HepG2 (cell line): ENCODE measurements at regions not wholly inside any gene's neighbourhood (a gene's known extent, or its start where the extent isn't known, plus 50 kb on each side); places are given as distances from the start of the nearest gene placed in this dataset.

ENCODE experiments used
- EP300 ChIP-seq, 3 experiments: sonication (generic) in 1 of 3; formaldehyde crosslinking in 1 of 3; IDR thresholded peaks; 2 replicates each; pipeline versions ENCODE4 v1.5.1 to v1.6.1; 2011 to 2020; ENCODE audit warnings: low read depth in 2 of 3, low read length in 2 of 3, borderline replicate concordance in 1 of 3, improper control_type of control experiment in 1 of 3, mild to moderate bottlenecking in 1 of 3, missing genetic modification reagents in 1 of 3, moderate library complexity in 1 of 3
- NCOA1 ChIP-seq: sonication (generic); formaldehyde crosslinking; IDR thresholded peaks from 2 replicates; pipeline ENCODE4 v1.9.0; 2021; ENCODE audit warnings: missing genetic modification reagents
- NFRKB ChIP-seq: fragments of 450-650 bp; IDR thresholded peaks from 2 replicates; pipeline ENCODE4 v1.6.1; 2017
- NR2C2 ChIP-seq: sonication (generic); formaldehyde crosslinking; IDR thresholded peaks from 2 replicates; pipeline ENCODE4 v1.4.0; 2020; ENCODE audit warnings: missing genetic modification reagents, mild to moderate bottlenecking, moderate library complexity, borderline replicate concordance
- POLR2A ChIP-seq, 2 experiments: IDR thresholded peaks; 2 replicates each; pipeline ENCODE4 v1.6.1; 2011; ENCODE audit warnings: low read depth in 2 of 2, low read length in 2 of 2, mild to moderate bottlenecking in 1 of 2, moderate library complexity in 1 of 2; ENCODE audit not compliant: insufficient read depth in 1 of 2
- POLR2AphosphoS5 ChIP-seq: IDR thresholded peaks from 2 replicates; pipeline ENCODE4 v1.6.1; 2012; ENCODE audit warnings: low read depth, low read length
- SETDB1 ChIP-seq: sonication (generic); formaldehyde crosslinking; IDR thresholded peaks from 2 replicates; pipeline ENCODE4 v1.5.1; 2020; ENCODE audit warnings: missing genetic modification reagents, mild to moderate bottlenecking, borderline replicate concordance
- YY1 ChIP-seq: IDR thresholded peaks from 2 replicates; pipeline ENCODE4 v1.6.1; 2011; ENCODE audit warnings: low read length, low read depth, moderate library complexity, mild to moderate bottlenecking; ENCODE audit not compliant: insufficient read depth, insufficient replicate concordance
- ZNF572 ChIP-seq: sonication (generic); formaldehyde crosslinking; IDR thresholded peaks from 2 replicates; pipeline ENCODE4 v1.5.1; 2020; ENCODE audit warnings: mild to moderate bottlenecking, missing genetic modification reagents
- TF ChIP-seq, protein P1 (sequence below): sonication (generic); formaldehyde crosslinking; IDR thresholded peaks from 2 replicates; pipeline ENCODE4 v1.5.0; 2020; ENCODE audit warnings: mild to moderate bottlenecking, missing genetic modification reagents, moderate library complexity
- TF ChIP-seq, protein P2 (sequence below): fragments of 450-650 bp; IDR thresholded peaks from 2 replicates; pipeline ENCODE4 v1.6.1; 2016
- TF ChIP-seq, protein P3 (sequence below): sonication (generic); formaldehyde crosslinking; IDR thresholded peaks from 2 replicates; pipeline ENCODE4 v1.5.0; 2020; ENCODE audit warnings: missing genetic modification reagents

DNA sequence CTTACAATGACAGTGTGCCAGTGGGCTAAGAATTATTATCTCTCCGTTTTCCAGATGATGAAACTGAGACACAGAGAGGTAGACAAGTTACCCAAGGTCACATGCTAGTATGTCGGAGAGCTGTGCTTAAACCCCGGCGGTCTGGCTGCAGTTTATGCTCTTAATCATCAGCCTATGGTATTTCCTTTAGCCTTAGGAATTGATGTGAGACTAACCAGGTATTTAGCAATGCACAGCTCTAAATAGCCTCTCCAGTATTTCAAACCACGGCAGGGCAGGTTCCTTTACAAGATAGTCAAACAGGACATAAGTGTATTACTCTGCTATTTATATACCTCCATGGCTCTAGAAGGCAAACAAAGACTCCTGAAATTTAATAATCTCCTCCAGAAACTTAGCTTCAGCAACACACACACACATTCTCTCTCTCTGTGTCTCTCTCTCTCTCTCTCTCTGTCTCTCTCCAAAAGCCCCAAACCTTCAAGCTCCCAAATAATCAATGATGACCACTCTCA, 142.0 kb upstream of the ZNF217 start:
- TF ChIP-seq NR2C2: no peak
- TF ChIP-seq YY1: no peak
- TF ChIP-seq SETDB1: no peak
- no peak for TF ChIP-seq NFRKB
- TF ChIP-seq, protein P1, sequence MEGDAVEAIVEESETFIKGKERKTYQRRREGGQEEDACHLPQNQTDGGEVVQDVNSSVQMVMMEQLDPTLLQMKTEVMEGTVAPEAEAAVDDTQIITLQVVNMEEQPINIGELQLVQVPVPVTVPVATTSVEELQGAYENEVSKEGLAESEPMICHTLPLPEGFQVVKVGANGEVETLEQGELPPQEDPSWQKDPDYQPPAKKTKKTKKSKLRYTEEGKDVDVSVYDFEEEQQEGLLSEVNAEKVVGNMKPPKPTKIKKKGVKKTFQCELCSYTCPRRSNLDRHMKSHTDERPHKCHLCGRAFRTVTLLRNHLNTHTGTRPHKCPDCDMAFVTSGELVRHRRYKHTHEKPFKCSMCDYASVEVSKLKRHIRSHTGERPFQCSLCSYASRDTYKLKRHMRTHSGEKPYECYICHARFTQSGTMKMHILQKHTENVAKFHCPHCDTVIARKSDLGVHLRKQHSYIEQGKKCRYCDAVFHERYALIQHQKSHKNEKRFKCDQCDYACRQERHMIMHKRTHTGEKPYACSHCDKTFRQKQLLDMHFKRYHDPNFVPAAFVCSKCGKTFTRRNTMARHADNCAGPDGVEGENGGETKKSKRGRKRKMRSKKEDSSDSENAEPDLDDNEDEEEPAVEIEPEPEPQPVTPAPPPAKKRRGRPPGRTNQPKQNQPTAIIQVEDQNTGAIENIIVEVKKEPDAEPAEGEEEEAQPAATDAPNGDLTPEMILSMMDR (CRISPR knock-in tag): no peak
- TF ChIP-seq, protein P2, sequence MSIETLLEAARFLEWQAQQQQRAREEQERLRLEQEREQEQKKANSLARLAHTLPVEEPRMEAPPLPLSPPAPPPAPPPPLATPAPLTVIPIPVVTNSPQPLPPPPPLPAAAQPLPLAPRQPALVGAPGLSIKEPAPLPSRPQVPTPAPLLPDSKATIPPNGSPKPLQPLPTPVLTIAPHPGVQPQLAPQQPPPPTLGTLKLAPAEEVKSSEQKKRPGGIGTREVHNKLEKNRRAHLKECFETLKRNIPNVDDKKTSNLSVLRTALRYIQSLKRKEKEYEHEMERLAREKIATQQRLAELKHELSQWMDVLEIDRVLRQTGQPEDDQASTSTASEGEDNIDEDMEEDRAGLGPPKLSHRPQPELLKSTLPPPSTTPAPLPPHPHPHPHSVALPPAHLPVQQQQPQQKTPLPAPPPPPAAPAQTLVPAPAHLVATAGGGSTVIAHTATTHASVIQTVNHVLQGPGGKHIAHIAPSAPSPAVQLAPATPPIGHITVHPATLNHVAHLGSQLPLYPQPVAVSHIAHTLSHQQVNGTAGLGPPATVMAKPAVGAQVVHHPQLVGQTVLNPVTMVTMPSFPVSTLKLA: no peak
- no peak for TF ChIP-seq NCOA1 (CRISPR knock-in tag)
- TF ChIP-seq ZNF572 (CRISPR knock-in tag): no peak
- TF ChIP-seq, protein P3, sequence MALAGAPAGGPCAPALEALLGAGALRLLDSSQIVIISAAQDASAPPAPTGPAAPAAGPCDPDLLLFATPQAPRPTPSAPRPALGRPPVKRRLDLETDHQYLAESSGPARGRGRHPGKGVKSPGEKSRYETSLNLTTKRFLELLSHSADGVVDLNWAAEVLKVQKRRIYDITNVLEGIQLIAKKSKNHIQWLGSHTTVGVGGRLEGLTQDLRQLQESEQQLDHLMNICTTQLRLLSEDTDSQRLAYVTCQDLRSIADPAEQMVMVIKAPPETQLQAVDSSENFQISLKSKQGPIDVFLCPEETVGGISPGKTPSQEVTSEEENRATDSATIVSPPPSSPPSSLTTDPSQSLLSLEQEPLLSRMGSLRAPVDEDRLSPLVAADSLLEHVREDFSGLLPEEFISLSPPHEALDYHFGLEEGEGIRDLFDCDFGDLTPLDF: no peak
- TF ChIP-seq EP300 (IDR thresholded peaks at IDR 0.05; ENCODE audit: low read depth in 2 of 2, low read length in 2 of 2): no peak
- TF ChIP-seq EP300 (CRISPR knock-in tag; IDR thresholded peaks at IDR 0.05; ENCODE audit: borderline replicate concordance): no peak
- no peak for TF ChIP-seq POLR2A (IDR thresholded peaks at IDR 0.05; ENCODE audit: insufficient read depth in 1 of 2, low read depth in 2 of 2, low read length in 2 of 2)
- no peak for TF ChIP-seq POLR2AphosphoS5
